ENCODE measurements at regions not wholly inside any gene's neighbourhood (a gene's known extent, or its start where the extent isn't known, plus 50 kb on each side); places are given as distances from the start of the nearest gene placed in this dataset.

DNA sequence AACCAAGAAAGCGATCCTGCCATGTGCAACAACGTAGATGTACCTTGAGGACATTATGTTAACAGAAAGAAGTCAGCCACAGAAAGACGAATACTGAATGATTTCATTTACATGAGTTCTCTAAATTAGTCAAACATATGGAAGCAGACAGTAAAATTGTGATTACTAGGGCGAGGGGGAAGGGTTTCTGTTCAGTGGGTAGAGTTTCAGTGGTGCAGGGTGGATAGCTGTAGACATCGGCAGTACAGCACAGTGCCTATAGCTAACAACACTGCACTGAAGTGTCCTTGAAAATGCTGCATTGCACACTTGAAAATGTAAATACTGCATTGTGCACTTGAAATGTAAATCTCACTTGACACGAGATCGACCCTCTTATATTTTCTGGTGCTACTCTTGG lies 275.3 kb downstream of the GALR1 start:
- H3K27ac ChIP-seq (ENCODE audit: low read length): no peak overlapping the region
- no peak for ATAC-seq (ENCODE audit: insufficient read depth, low read depth)

DNA sequence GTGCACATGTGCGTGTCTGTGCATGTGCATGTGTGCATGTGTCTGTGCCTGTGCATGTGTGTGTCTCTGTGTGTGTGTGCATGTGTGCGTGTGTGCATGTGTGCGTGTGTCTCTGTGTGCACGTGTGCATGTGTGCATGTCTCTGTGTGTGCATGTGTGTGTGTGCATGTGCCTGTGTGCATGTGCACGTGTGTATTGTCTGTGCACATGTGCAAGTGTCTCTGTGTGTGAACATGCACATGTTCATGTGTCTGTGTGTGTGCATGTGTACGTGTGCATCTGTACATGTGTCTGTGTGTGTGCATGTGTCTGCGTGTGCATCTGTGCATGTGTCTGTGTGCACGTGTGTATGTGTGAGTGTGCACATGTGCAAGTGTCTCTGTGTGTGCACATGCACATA lies 277.3 kb downstream of the GALR1 start:
- no peak for TF ChIP-seq EZH2 (IDR thresholded peaks at IDR 0.05; ENCODE audit: borderline replicate concordance, low read depth, low read length, severe bottlenecking)
- TF ChIP-seq, protein P1, sequence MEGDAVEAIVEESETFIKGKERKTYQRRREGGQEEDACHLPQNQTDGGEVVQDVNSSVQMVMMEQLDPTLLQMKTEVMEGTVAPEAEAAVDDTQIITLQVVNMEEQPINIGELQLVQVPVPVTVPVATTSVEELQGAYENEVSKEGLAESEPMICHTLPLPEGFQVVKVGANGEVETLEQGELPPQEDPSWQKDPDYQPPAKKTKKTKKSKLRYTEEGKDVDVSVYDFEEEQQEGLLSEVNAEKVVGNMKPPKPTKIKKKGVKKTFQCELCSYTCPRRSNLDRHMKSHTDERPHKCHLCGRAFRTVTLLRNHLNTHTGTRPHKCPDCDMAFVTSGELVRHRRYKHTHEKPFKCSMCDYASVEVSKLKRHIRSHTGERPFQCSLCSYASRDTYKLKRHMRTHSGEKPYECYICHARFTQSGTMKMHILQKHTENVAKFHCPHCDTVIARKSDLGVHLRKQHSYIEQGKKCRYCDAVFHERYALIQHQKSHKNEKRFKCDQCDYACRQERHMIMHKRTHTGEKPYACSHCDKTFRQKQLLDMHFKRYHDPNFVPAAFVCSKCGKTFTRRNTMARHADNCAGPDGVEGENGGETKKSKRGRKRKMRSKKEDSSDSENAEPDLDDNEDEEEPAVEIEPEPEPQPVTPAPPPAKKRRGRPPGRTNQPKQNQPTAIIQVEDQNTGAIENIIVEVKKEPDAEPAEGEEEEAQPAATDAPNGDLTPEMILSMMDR (IDR thresholded peaks at IDR 0.05; ENCODE audit: borderline replicate concordance, extremely low read depth, low read length, poor library complexity, severe bottlenecking): no peak
- Histone ChIP-seq H2AFZ (ENCODE audit: low read depth, low read length) (no peak overlapping the region), H3K27ac (ENCODE audit: low read length) (no peak overlapping the region), H3K27me3 (ENCODE audit: insufficient read depth, low read length, poor library complexity) (no peaks in the 10 kb centered on the region), H4K20me1 (ENCODE audit: insufficient read depth, low read length) (no peaks in the 10 kb centered on the region), H3K79me2 (ENCODE audit: insufficient read depth, low read length) (no peaks in the 10 kb centered on the region), H3K9ac (ENCODE audit: low read depth, low read length) (no peak overlapping the region), H3K9me3 (ENCODE audit: insufficient read depth, low read length, severe bottlenecking) (peaks cover 4% of the 10 kb centered on the region), H3K4me2 (ENCODE audit: insufficient read depth, low read length) (no peak overlapping the region), H3K36me3 (ENCODE audit: insufficient read depth, low read length) (no peaks in the 10 kb centered on the region), H3K4me3 (ENCODE audit: low read depth in 1 of 2, low read length in 2 of 2) (no peak overlapping the region), H3K4me1 (ENCODE audit: insufficient read depth, low read length) (no peaks in the 10 kb centered on the region)
- ATAC-seq (ENCODE audit: insufficient read depth, low read depth): no peak
- DNase-seq: no peak

More for the DNA sequence above, 275.3 kb downstream of the GALR1 start:
- TF ChIP-seq, protein P1 (IDR thresholded peaks at IDR 0.05; ENCODE audit: borderline replicate concordance, extremely low read depth, low read length, poor library complexity, severe bottlenecking): no peak
- TF ChIP-seq EZH2 (IDR thresholded peaks at IDR 0.05; ENCODE audit: borderline replicate concordance, low read depth, low read length, severe bottlenecking): no peak
- Histone ChIP-seq H2AFZ (ENCODE audit: low read depth, low read length) (no peak overlapping the region), H3K4me1 (ENCODE audit: insufficient read depth, low read length) (no peaks in the 10 kb centered on the region), H3K9ac (ENCODE audit: low read depth, low read length) (no peak overlapping the region), H3K36me3 (ENCODE audit: insufficient read depth, low read length) (no peaks in the 10 kb centered on the region), H3K4me3 (ENCODE audit: low read depth in 1 of 2, low read length in 2 of 2) (no peak overlapping the region), H3K4me2 (ENCODE audit: insufficient read depth, low read length) (no peak overlapping the region), H3K27me3 (ENCODE audit: insufficient read depth, low read length, poor library complexity) (no peaks in the 10 kb centered on the region), H4K20me1 (ENCODE audit: insufficient read depth, low read length) (no peaks in the 10 kb centered on the region), H3K79me2 (ENCODE audit: insufficient read depth, low read length) (no peaks in the 10 kb centered on the region), H3K9me3 (ENCODE audit: insufficient read depth, low read length, severe bottlenecking) (peaks cover 4% of the 10 kb centered on the region)
- no peak for DNase-seq

DNA sequence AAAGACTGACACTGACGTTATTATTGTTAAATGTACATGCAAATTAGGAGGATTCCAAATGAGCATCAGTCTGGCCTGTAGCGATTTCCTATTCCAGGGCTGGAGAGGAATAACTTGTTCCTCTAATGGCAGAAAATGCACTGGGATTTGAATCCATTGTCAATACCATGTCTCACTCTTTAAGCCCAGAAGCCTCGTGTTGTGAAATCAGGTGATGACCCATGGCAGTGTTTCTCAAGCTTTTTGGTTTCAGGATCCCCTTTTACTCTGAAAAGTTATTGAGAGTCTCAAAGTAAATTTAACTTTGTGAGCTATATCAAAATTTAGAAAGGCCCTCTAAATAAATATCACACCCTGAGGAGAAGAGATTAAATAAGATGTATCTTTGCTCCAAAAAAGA lies 279.2 kb downstream of the GALR1 start:
- Histone ChIP-seq H3K27me3 (ENCODE audit: insufficient read depth, low read length, poor library complexity) (no peaks in the 10 kb centered on the region), H2AFZ (ENCODE audit: low read depth, low read length) (no peak overlapping the region), H4K20me1 (ENCODE audit: insufficient read depth, low read length) (no peaks in the 10 kb centered on the region), H3K79me2 (ENCODE audit: insufficient read depth, low read length) (no peaks in the 10 kb centered on the region), H3K4me2 (ENCODE audit: insufficient read depth, low read length) (no peak overlapping the region), H3K9ac (ENCODE audit: low read depth, low read length) (no peak overlapping the region), H3K36me3 (ENCODE audit: insufficient read depth, low read length) (no peaks in the 10 kb centered on the region), H3K27ac (ENCODE audit: low read length) (no peak overlapping the region), H3K4me1 (ENCODE audit: insufficient read depth, low read length) (no peaks in the 10 kb centered on the region), H3K4me3 (ENCODE audit: low read depth in 1 of 2, low read length in 2 of 2) (no peak overlapping the region), H3K9me3 (ENCODE audit: insufficient read depth, low read length, severe bottlenecking) (peaks cover 4% of the 10 kb centered on the region)
- TF ChIP-seq, protein P1 (IDR thresholded peaks at IDR 0.05; ENCODE audit: borderline replicate concordance, extremely low read depth, low read length, poor library complexity, severe bottlenecking): no peak
- TF ChIP-seq EZH2 (IDR thresholded peaks at IDR 0.05; ENCODE audit: borderline replicate concordance, low read depth, low read length, severe bottlenecking): no peak
- DNase-seq (no peak), ATAC-seq (ENCODE audit: insufficient read depth, low read depth) (no peak)

Data from DND-41 (cell line).